Panc1 (cell line): ENCODE measurements at regions not wholly inside any gene's neighbourhood (a gene's known extent, or its start where the extent isn't known, plus 50 kb on each side); places are given as distances from the start of the nearest gene placed in this dataset.

Experiments used
- POLR2AphosphoS5 ChIP-seq: IDR thresholded peaks from 2 replicates; pipeline ENCODE4 v1.6.1; 2012; ENCODE audit warnings: mild to moderate bottlenecking, low read depth, low read length, moderate library complexity
- TF ChIP-seq, protein P1 (sequence below): fragments of 450-650 bp; IDR thresholded peaks from 2 replicates; pipeline ENCODE4 v1.5.1; 2017; ENCODE audit warnings: mild to moderate bottlenecking

DNA sequence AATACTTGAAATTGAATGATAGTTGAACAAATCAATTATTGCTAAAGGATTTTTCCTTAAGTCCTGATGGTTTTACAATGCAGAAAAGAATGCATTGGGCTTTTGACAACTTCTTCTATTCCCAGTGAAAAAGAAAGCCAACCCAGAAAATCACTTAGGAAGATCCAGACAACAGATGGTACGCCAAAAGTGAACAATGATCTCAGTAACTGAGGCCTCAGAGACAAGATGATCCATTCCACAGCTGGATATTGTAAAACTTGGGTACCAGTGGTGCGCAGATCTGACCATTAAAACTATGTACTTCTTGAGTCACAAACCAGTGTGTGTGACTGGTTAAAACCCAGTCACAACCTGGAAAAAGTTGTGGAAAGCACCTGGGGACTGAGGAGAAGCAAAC, 173.5 kb downstream of the ETAA1 start:
- TF ChIP-seq, protein P1, sequence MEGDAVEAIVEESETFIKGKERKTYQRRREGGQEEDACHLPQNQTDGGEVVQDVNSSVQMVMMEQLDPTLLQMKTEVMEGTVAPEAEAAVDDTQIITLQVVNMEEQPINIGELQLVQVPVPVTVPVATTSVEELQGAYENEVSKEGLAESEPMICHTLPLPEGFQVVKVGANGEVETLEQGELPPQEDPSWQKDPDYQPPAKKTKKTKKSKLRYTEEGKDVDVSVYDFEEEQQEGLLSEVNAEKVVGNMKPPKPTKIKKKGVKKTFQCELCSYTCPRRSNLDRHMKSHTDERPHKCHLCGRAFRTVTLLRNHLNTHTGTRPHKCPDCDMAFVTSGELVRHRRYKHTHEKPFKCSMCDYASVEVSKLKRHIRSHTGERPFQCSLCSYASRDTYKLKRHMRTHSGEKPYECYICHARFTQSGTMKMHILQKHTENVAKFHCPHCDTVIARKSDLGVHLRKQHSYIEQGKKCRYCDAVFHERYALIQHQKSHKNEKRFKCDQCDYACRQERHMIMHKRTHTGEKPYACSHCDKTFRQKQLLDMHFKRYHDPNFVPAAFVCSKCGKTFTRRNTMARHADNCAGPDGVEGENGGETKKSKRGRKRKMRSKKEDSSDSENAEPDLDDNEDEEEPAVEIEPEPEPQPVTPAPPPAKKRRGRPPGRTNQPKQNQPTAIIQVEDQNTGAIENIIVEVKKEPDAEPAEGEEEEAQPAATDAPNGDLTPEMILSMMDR, result no peak
- no peak for TF ChIP-seq POLR2AphosphoS5
